ENCODE measurements at regions not wholly inside any gene's neighbourhood (a gene's known extent, or its start where the extent isn't known, plus 50 kb on each side); places are given as distances from the start of the nearest gene placed in this dataset.

- no peak for TF ChIP-seq CTCF (IDR thresholded peaks at IDR 0.05)
- TF ChIP-seq POLR2A (IDR thresholded peaks at IDR 0.05) = no peak
Measured at GRCh38 chr2:123791684-123792083, 233.4 kb upstream of the CNTNAP5 start.

Measured in right lobe of liver (tissue), 4 donors.